ENCODE measurements at regions not wholly inside any gene's neighbourhood (a gene's known extent, or its start where the extent isn't known, plus 50 kb on each side); places are given as distances from the start of the nearest gene placed in this dataset.
A peak's percentile ranks its signal among the peaks of the same experiment; 100 is the strongest.

DNA sequence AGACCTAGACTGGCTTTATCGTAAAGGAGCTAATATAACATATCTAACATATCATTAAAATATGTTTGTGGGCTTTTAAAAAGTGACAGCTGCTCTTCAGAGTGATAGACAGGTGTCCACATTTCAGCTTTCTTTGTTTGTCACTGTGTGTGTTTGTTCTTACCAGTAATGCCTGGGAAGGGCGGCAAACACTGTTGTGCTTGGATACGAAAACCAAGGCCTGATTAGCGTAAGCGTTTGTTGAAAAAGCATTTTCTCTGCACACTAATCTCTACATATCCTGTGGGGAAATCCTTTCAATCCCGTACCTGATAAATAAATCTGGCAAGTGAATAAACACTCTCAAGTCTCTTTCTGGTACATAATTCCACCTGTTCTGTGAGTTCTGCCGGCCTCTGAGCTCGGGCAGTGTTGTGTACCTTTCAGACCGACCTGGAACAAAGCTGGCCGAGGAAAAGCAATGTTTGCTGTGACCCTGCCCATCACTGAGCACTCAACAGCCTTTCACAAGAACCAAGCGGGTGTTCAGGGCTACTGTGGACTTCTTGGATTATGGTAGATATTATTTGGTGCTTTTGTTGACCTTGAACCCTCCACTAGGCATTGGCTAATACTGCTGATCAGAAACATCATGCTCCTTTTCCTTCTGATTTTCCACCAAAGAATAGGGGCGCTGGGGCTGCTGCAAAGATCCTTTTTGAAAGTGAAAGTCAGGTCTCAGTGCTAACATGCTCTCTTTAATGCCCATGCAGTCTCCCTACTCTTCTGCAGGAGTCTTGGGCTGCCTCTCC lies 100.4 kb downstream of the CD83 start:
- in situ Hi-C loops (cut with MboI) = loop anchor here (10.0 to 25.0 kb wide), 3 partner anchors 1167 to 1394 kb away; no protein-coding TSS in a partner anchor
- 69% methylated on average over 12 of the region's 12 CpGs for WGBS (ENCODE audit: insufficient coverage, insufficient replicate concordance, low lambda C conversion rate, missing lambda C conversion rate)
- TF ChIP-seq ZNF592 (IDR thresholded peaks at IDR 0.05) (no peak), HSF1 (IDR thresholded peaks at IDR 0.05; ENCODE audit: low read depth, low read length) (no peak), TCF7 (IDR thresholded peaks at IDR 0.05; ENCODE audit: borderline replicate concordance) (no peak), SMARCA5 (IDR thresholded peaks at IDR 0.05) (no peak), CBFB (IDR thresholded peaks at IDR 0.05; ENCODE audit: low read depth) (no peak), POLR2A (IDR thresholded peaks at IDR 0.05; ENCODE audit: low read depth, low read length) (no peak), CBX3 (IDR thresholded peaks at IDR 0.05; ENCODE audit: borderline replicate concordance, low read depth) (no peak), SUPT20H (IDR thresholded peaks at IDR 0.05; ENCODE audit: borderline replicate concordance, control insufficient read depth, low read depth, low read length) (no peak), HDAC2 (IDR thresholded peaks at IDR 0.05) (no peak), PML (IDR thresholded peaks at IDR 0.05; ENCODE audit: low read length) (no peak), JUND (IDR thresholded peaks at IDR 0.05; ENCODE audit: low read depth, low read length) (no peak)
- TF ChIP-seq, protein P1, sequence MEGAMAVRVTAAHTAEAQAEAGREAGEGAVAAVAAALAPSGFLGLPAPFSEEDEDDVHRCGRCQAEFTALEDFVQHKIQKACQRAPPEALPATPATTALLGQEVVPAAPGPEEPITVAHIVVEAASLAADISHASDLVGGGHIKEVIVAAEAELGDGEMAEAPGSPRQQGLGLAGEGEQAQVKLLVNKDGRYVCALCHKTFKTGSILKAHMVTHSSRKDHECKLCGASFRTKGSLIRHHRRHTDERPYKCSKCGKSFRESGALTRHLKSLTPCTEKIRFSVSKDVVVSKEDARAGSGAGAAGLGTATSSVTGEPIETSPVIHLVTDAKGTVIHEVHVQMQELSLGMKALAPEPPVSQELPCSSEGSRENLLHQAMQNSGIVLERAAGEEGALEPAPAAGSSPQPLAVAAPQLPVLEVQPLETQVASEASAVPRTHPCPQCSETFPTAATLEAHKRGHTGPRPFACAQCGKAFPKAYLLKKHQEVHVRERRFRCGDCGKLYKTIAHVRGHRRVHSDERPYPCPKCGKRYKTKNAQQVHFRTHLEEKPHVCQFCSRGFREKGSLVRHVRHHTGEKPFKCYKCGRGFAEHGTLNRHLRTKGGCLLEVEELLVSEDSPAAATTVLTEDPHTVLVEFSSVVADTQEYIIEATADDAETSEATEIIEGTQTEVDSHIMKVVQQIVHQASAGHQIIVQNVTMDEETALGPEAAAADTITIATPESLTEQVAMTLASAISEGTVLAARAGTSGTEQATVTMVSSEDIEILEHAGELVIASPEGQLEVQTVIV (IDR thresholded peaks at IDR 0.05; ENCODE audit: borderline replicate concordance, partially characterized antibody) = no peak

More for the DNA sequence above, 100.4 kb downstream of the CD83 start:
- SMC1A ChIA-PET (ENCODE audit: uncharacterized antibody, unreplicated experiment) = interaction anchor here (0.5 to 2.1 kb wide), 5 partner anchors 11 to 441 kb away, joined by 3 to 13 read pairs (median 3); no protein-coding TSS in a partner anchor
- Histone ChIP-seq H3K27me3 (replicated peaks in 1 of 2; ENCODE audit: control insufficient read depth in 2 of 2, insufficient read depth in 2 of 2, low read length in 1 of 2) (no peaks in the 10 kb centered on the region), H3K36me3 (ENCODE audit: control insufficient read depth in 2 of 2, insufficient read depth in 2 of 2, low read length in 1 of 2) (no peaks in the 10 kb centered on the region), H3K4me3 (no peak overlapping the region), H3K9me3 (replicated peaks; ENCODE audit: control insufficient read depth, insufficient read depth, low read length) (no peaks in the 10 kb centered on the region), H2AFZ (ENCODE audit: control insufficient read depth, low read depth, low read length) (no peak overlapping the region), H4K20me1 (ENCODE audit: control insufficient read depth, insufficient read depth) (no peaks in the 10 kb centered on the region), H3K4me1 (ENCODE audit: control insufficient read depth, insufficient read depth, low read length) (no peaks in the 10 kb centered on the region), H3K4me2 (ENCODE audit: control insufficient read depth, insufficient read depth) (no peak overlapping the region; the same call in 1 of the 2 replicates), H3K79me2 (ENCODE audit: control insufficient read depth, insufficient read depth, low read length) (no peaks in the 10 kb centered on the region), H3K9ac (ENCODE audit: control insufficient read depth, insufficient read depth, low read length) (no peak overlapping the region), H3K27ac (ENCODE audit: control insufficient read depth, insufficient read depth) (no peak overlapping the region)
- intact Hi-C loops (cut with micrococcal nuclease; ENCODE audit: unreplicated experiment) = no loop called here
- RAD21 ChIA-PET (ENCODE audit: unreplicated experiment) = interaction anchor here (1.1 to 1.4 kb wide), 2 partner anchors 18 to 444 kb away, joined by 3 read pairs; no protein-coding TSS in a partner anchor
- ATAC-seq = peak; percentile 40; the same call in 2 of the 3 replicates
- no TSS peak for BruUV-seq (replicated peaks)
- no peak for FAIRE-seq
- CTCF ChIA-PET = interaction anchor here (0.9 to 2.0 kb wide), 3 partner anchors 99 to 1988 kb away, joined by 3 to 10 read pairs (median 3); no protein-coding TSS in a partner anchor
- POLR2A ChIA-PET = no interaction called here
- no peak for DNase-seq (ENCODE audit: low read depth, low spot score)

Data from GM12878 (cell line).